ENCODE measurements at regions not wholly inside any gene's neighbourhood (a gene's known extent, or its start where the extent isn't known, plus 50 kb on each side); places are given as distances from the start of the nearest gene placed in this dataset.

GRCh38 chr3:66139415-66139814 is 81.4 kb upstream of the SLC25A26 start:
- H3K4me3 Mint-ChIP-seq (ENCODE audit: low read depth) = no peak overlapping the region
- TF ChIP-seq CTCF (IDR thresholded peaks at IDR 0.05; ENCODE audit: unreplicated experiment) = no peak
- H3K27me3 Mint-ChIP-seq = no peaks in the 10 kb centered on the region
- no peak for DNase-seq (ENCODE audit: low spot score, unreplicated experiment)
- no peaks in the 10 kb centered on the region for H3K36me3 Mint-ChIP-seq (ENCODE audit: insufficient read depth)
- H3K27ac Mint-ChIP-seq = no peak overlapping the region
- peaks cover 9% of the 10 kb centered on the region for H3K4me1 Mint-ChIP-seq (ENCODE audit: low read depth)
- no peaks in the 10 kb centered on the region for H3K9me3 Mint-ChIP-seq (ENCODE audit: low read depth)

- H3K27me3 Mint-ChIP-seq = no peaks in the 10 kb centered on the region
- DNase-seq (ENCODE audit: low spot score, unreplicated experiment) = peak; percentile 27
Observed at GRCh38 chr3:66138336-66139313, 82.2 kb upstream of the SLC25A26 start.

DNA sequence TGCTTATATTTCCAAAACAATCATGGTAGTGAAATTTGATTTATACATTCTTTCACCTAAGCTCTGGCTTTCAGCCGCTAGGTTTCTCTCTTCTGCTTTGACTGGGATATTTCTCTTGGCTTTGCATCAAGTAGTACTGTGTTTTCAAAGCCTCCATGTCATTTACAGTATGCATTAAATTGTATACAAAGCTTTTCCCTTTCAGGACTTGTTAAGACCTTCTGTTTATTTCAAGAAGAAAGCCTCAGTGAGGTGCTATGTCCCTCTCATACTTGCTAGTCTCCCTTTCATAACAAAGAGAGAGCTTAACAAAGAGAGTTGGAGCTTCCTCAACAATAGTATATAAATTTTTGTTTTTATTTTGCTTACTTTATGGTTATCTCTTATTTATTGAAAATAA is 84.2 kb upstream of the SLC25A26 start:
- TF ChIP-seq CTCF (IDR thresholded peaks at IDR 0.05; ENCODE audit: unreplicated experiment) = no peak
- Mint-ChIP-seq H3K27ac (no peak overlapping the region), H3K36me3 (ENCODE audit: insufficient read depth) (no peaks in the 10 kb centered on the region), H3K27me3 (no peaks in the 10 kb centered on the region), H3K9me3 (ENCODE audit: low read depth) (no peaks in the 10 kb centered on the region), H3K4me1 (ENCODE audit: low read depth) (peaks cover 19% of the 10 kb centered on the region), H3K4me3 (ENCODE audit: low read depth) (no peak overlapping the region)
- DNase-seq (ENCODE audit: low spot score, unreplicated experiment) = no peak

More at GRCh38 chr3:66138336-66139313, 82.2 kb upstream of the SLC25A26 start:
- peaks cover 17% of the 10 kb centered on the region for H3K4me1 Mint-ChIP-seq (ENCODE audit: low read depth)
- TF ChIP-seq CTCF (IDR thresholded peaks at IDR 0.05; ENCODE audit: unreplicated experiment) = peak; percentile 81
- no peak overlapping the region for H3K27ac Mint-ChIP-seq
- no peaks in the 10 kb centered on the region for H3K9me3 Mint-ChIP-seq (ENCODE audit: low read depth)
- no peak overlapping the region for H3K4me3 Mint-ChIP-seq (ENCODE audit: low read depth)
- H3K36me3 Mint-ChIP-seq (ENCODE audit: insufficient read depth) = no peaks in the 10 kb centered on the region

- Mint-ChIP-seq H3K27ac (no peak overlapping the region), H3K4me1 (ENCODE audit: low read depth) (peaks cover 12% of the 10 kb centered on the region), H3K9me3 (ENCODE audit: low read depth) (no peaks in the 10 kb centered on the region), H3K4me3 (ENCODE audit: low read depth) (no peak overlapping the region), H3K27me3 (no peaks in the 10 kb centered on the region), H3K36me3 (ENCODE audit: insufficient read depth) (no peaks in the 10 kb centered on the region)
- no peak for TF ChIP-seq CTCF (IDR thresholded peaks at IDR 0.05; ENCODE audit: unreplicated experiment)
- no peak for DNase-seq (ENCODE audit: low spot score, unreplicated experiment)
Observed at GRCh38 chr3:66133853-66134445, 86.9 kb upstream of the SLC25A26 start.

GRCh38 chr3:66133050-66133757 is 87.6 kb upstream of the SLC25A26 start:
- Mint-ChIP-seq H3K4me3 (ENCODE audit: low read depth) (no peak overlapping the region), H3K27ac (no peak overlapping the region), H3K27me3 (no peaks in the 10 kb centered on the region), H3K9me3 (ENCODE audit: low read depth) (no peaks in the 10 kb centered on the region), H3K4me1 (ENCODE audit: low read depth) (peaks cover 10% of the 10 kb centered on the region), H3K36me3 (ENCODE audit: insufficient read depth) (no peaks in the 10 kb centered on the region)
- no peak for TF ChIP-seq CTCF (IDR thresholded peaks at IDR 0.05; ENCODE audit: unreplicated experiment)
- no peak for DNase-seq (ENCODE audit: low spot score, unreplicated experiment)
